A549 (cell line): ENCODE measurements at regions not wholly inside any gene's neighbourhood (a gene's known extent, or its start where the extent isn't known, plus 50 kb on each side); places are given as distances from the start of the nearest gene placed in this dataset.

Experiments used
- ATAC-seq, 2 experiments: fragments of 200-7000 bp in 1 of 2; fragments of >200 bp in 1 of 2; cut with Nextera tagmentation in 1 of 2; cut with Tn5 transposase in 1 of 2; 3 replicates each; pipeline versions ENCODE4 v1.8.0 to v1.9.1; 2018 to 2020; ENCODE audit warnings: mild to moderate bottlenecking in 1 of 2, moderate library complexity in 1 of 2
- CTCF ChIA-PET: fragments of 300-600 bp; sonication (Branson Sonifier 250); formaldehyde crosslinking; extraction: SDS; loops from one replicate; lab custom pipeline; 2021; ENCODE audit warnings: antibody characterized with exemption, inconsistent platforms; lab: Yijun Ruan, JAX
- POLR2A ChIA-PET: fragments of 350-600 bp; formaldehyde crosslinking; extraction: SDS; loops from one replicate; lab custom pipeline; 2021; ENCODE audit warnings: antibody characterized with exemption, inconsistent platforms; lab: Yijun Ruan, JAX
- DNase-seq, 2 experiments: peaks; one replicate each; pipeline versions ENCODE4 v3.0.0 to v3.0.0-alpha.2; 2011 to 2016; ENCODE audit warnings: low read depth in 1 of 2, low spot score in 1 of 2
- FAIRE-seq: peaks from 2 replicates; lab custom pipeline; 2011; peaks lifted over from hg19 to GRCh38; lab: Jason Lieb, UNC
- H3K27ac ChIP-seq, 2 experiments: fragments of >200 bp; sonication (Bioruptor Twin); formaldehyde crosslinking; 3 replicates each; pipeline ENCODE4 v1.5.1; 2016 to 2017
- H3K4me1 ChIP-seq: fragments of >200 bp; sonication (Bioruptor Twin); formaldehyde crosslinking; 3 replicates; pipeline ENCODE4 v1.6.1; 2016
- H3K4me2 ChIP-seq: fragments of >200 bp; sonication (Bioruptor Twin); formaldehyde crosslinking; 3 replicates; pipeline ENCODE4 v1.6.1; 2016
- H3K4me3 ChIP-seq: fragments of >200 bp; sonication (Bioruptor Twin); formaldehyde crosslinking; 3 replicates; pipeline ENCODE4 v1.5.1; 2016
- H3K9me3 ChIP-seq: fragments of >200 bp; sonication (Bioruptor Twin); formaldehyde crosslinking; 3 replicates; pipeline ENCODE4 v1.6.1; 2016
- CBX8 ChIP-seq: fragments of 200-600 bp; sonication (generic); IDR thresholded peaks from 2 replicates; pipeline ENCODE4 v1.6.1; 2016
- CHD2 ChIP-seq: fragments of 150-350 bp; IDR thresholded peaks from 2 replicates; pipeline ENCODE4 v1.6.1; 2014; ENCODE audit warnings: low read length; ENCODE audit not compliant: partially characterized antibody
- E2F6 ChIP-seq: IDR thresholded peaks from 2 replicates; pipeline ENCODE4 v1.6.1; 2012; ENCODE audit warnings: low read depth, borderline replicate concordance
- EHMT2 ChIP-seq: fragments of 200-600 bp; sonication (generic); IDR thresholded peaks from 2 replicates; pipeline ENCODE4 v1.6.1; 2016; ENCODE audit warnings: antibody characterized with exemption, low read depth, mild to moderate bottlenecking, moderate library complexity
- ESRRA ChIP-seq: fragments of 150-350 bp; IDR thresholded peaks from 2 replicates; pipeline ENCODE4 v1.6.1; 2014; ENCODE audit warnings: mild to moderate bottlenecking, low read length, borderline replicate concordance
- FOSB ChIP-seq: fragments of 250-450 bp; sonication (Bioruptor Pico); IDR thresholded peaks from 2 replicates; pipeline ENCODE4 v1.5.0; 2020; ENCODE audit warnings: mild to moderate bottlenecking, moderate library complexity
- FOSL2 ChIP-seq, 2 experiments: fragments of 450-650 bp in 1 of 2; fragments of >200 bp in 1 of 2; sonication (Bioruptor Twin) in 1 of 2; formaldehyde crosslinking; IDR thresholded peaks; 2 replicates each; pipeline versions ENCODE4 v1.5.0 to v1.6.1; 2016 to 2020; ENCODE audit warnings: mild to moderate bottlenecking in 1 of 2, moderate library complexity in 1 of 2
- FOXS1 ChIP-seq: fragments of 250-450 bp; sonication (Bioruptor Pico); IDR thresholded peaks from 2 replicates; pipeline ENCODE4 v1.5.0; 2020; ENCODE audit warnings: mild to moderate bottlenecking, moderate library complexity
- GATA3 ChIP-seq: IDR thresholded peaks from 2 replicates; pipeline ENCODE4 v1.6.1; 2012; ENCODE audit warnings: borderline replicate concordance
- HDAC2 ChIP-seq: fragments of 200-600 bp; sonication (generic); IDR thresholded peaks from 2 replicates; pipeline ENCODE4 v1.6.1; 2016
- HEYL ChIP-seq: fragments of 250-450 bp; sonication (Bioruptor Pico); IDR thresholded peaks from 2 replicates; pipeline ENCODE4 v1.8.0; 2021; ENCODE audit warnings: mild to moderate bottlenecking, moderate library complexity
- HOXB13 ChIP-seq: fragments of 250-450 bp; sonication (Bioruptor Pico); IDR thresholded peaks from 2 replicates; pipeline ENCODE4 v1.5.0; 2020; ENCODE audit warnings: low read depth, mild to moderate bottlenecking, moderate library complexity
- JUN ChIP-seq, 2 experiments: fragments of >200 bp; sonication (Bioruptor Twin); formaldehyde crosslinking; IDR thresholded peaks; 2 replicates in 1 of 2; 3 replicates in 1 of 2; pipeline ENCODE4 v1.6.1; 2016 to 2017
- JUNB ChIP-seq: fragments of >200 bp; sonication (Bioruptor Twin); formaldehyde crosslinking; IDR thresholded peaks from 2 replicates; pipeline ENCODE4 v1.6.1; 2016
- MAZ ChIP-seq: fragments of 150-350 bp; IDR thresholded peaks from 2 replicates; pipeline ENCODE4 v1.6.1; 2014; ENCODE audit warnings: antibody characterized with exemption, low read depth, low read length, borderline replicate concordance
- PBX3 ChIP-seq: IDR thresholded peaks from 2 replicates; pipeline ENCODE4 v1.6.1; 2012
- POLR2A ChIP-seq: IDR thresholded peaks from 2 replicates; pipeline ENCODE4 v1.6.1; 2012; ENCODE audit warnings: mild to moderate bottlenecking, low read length
- POLR2AphosphoS2 ChIP-seq: conservative IDR thresholded peaks from 2 replicates; pipeline ENCODE4 v1.6.1; 2012; ENCODE audit warnings: low read length, improper control_type of control experiment, inconsistent platforms
- REST ChIP-seq: fragments of 200-600 bp; sonication (generic); IDR thresholded peaks from 2 replicates; pipeline ENCODE4 v1.6.1; 2016; ENCODE audit warnings: antibody characterized with exemption, mild to moderate bottlenecking, moderate library complexity
- SMC3 ChIP-seq: fragments of >200 bp; sonication (Bioruptor Twin); formaldehyde crosslinking; IDR thresholded peaks from 3 replicates; pipeline ENCODE4 v1.6.1; 2018; ENCODE audit warnings: inconsistent platforms
- SREBF2 ChIP-seq: fragments of 450-650 bp; IDR thresholded peaks from 2 replicates; pipeline ENCODE4 v1.6.1; 2014; ENCODE audit warnings: mild to moderate bottlenecking, moderate library complexity
- TFCP2L1 ChIP-seq: fragments of 250-450 bp; sonication (Bioruptor Pico); IDR thresholded peaks from 2 replicates; pipeline ENCODE4 v1.5.0; 2021; ENCODE audit warnings: mild to moderate bottlenecking
- ZC3H11A ChIP-seq: fragments of 450-650 bp; IDR thresholded peaks from 2 replicates; pipeline ENCODE4 v1.6.1; 2014; ENCODE audit warnings: antibody characterized with exemption, mild to moderate bottlenecking
- whole genome bisulfite sequencing: methylation state at CpG from one replicate; pipeline ENCODE4 v1.1.6; 2017; ENCODE audit errors: missing lambda C conversion rate; 5-methylcytosine and 5-hydroxymethylcytosine counted together

- Histone ChIP-seq H3K27ac (no peak overlapping the region), H3K4me1 (peaks cover 29% of the 10 kb centered on the region), H3K4me3 (no peak overlapping the region), H3K4me2 (peak overlapping the region; percentile 5; the same call in 2 of the 3 replicates), H3K9me3 (no peaks in the 10 kb centered on the region)
- ChIA-PET POLR2A (no interaction called here), CTCF (no interaction called here)
- TF ChIP-seq JUN (IDR thresholded peaks at IDR 0.05) (no peak), FOSL2 (IDR thresholded peaks at IDR 0.05) (0 out of 2 replicates have a peak, but pooled peaks have one; percentile 9), FOSL2 (CRISPR knock-in tag; IDR thresholded peaks at IDR 0.05) (no peak)
- FAIRE-seq (no peak), ATAC-seq (peak in 1 of 2 experiments; percentile 44; a peak in 1 of 6 replicates), DNase-seq (peak in 1 of 2 experiments; percentile 6)
- 30% methylated on average over 3 of the region's 3 CpGs for WGBS
Measured at GRCh38 chr3:124117486-124117885, 125.6 kb upstream of the ROPN1 start.

- H3K27ac ChIP-seq: peak overlapping the region in 1 of 2 experiments; percentile 25; a peak in 2 of 6 replicates
- H3K4me3 ChIP-seq: no peak overlapping the region
- H3K4me1 ChIP-seq: peaks cover 29% of the 10 kb centered on the region
- DNase-seq: no peak
- ChIA-PET POLR2A (no interaction called here), CTCF (no interaction called here)
- no peaks in the 10 kb centered on the region for H3K9me3 ChIP-seq
- H3K4me2 ChIP-seq: peak overlapping the region; percentile 42; the same call in 1 of the 3 replicates
- TF ChIP-seq POLR2A (no peak), ESRRA (no peak), TFCP2L1 (CRISPR knock-in tag) (no peak), CHD2 (no peak), FOXS1 (CRISPR knock-in tag) (no peak)
- peak; percentile 45 to 54; a peak in 3 of 6 replicates for ATAC-seq
- no peak for FAIRE-seq
- 43% methylated on average over 4 of the region's 4 CpGs for WGBS
Measured at GRCh38 chr3:124118397-124118796, 126.5 kb upstream of the ROPN1 start.

- DNase-seq (peak in 1 of 2 experiments; percentile 6), FAIRE-seq (no peak), ATAC-seq (peak; percentile 56 to 72; a peak in 3 of 6 replicates)
- ChIA-PET POLR2A (no interaction called here), CTCF (no interaction called here)
- TF ChIP-seq SMC3 (no peak), JUNB (0 out of 2 replicates have a peak, but pooled peaks have one; percentile 23)
- peak overlapping the region; percentile 42 for H3K4me2 ChIP-seq
- WGBS: 29% methylated on average over 4 of the region's 4 CpGs
- no peaks in the 10 kb centered on the region for H3K9me3 ChIP-seq
- H3K4me3 ChIP-seq: no peak overlapping the region
- H3K4me1 ChIP-seq: peaks cover 29% of the 10 kb centered on the region
- peak overlapping the region in 1 of 2 experiments; percentile 21; a peak in 1 of 6 replicates for H3K27ac ChIP-seq
Measured at GRCh38 chr3:124119056-124119716, 127.3 kb upstream of the ROPN1 start.

GRCh38 chr3:124121379-124122312, 129.7 kb upstream of the ROPN1 start:
- Histone ChIP-seq H3K9me3 (no peaks in the 10 kb centered on the region), H3K4me2 (no peak overlapping the region), H3K4me3 (no peak overlapping the region), H3K27ac (no peak overlapping the region), H3K4me1 (peaks cover 29% of the 10 kb centered on the region)
- FAIRE-seq (no peak), ATAC-seq (no peak), DNase-seq (no peak)
- ChIA-PET CTCF (interaction anchor here (1.7 kb wide), 1 partner anchor 10 kb away, joined by 5 read pairs; no protein-coding TSS in a partner anchor), POLR2A (no interaction called here)
- 32% methylated on average over 1 of the region's 1 CpG for WGBS
- no peak for TF ChIP-seq GATA3
- TF ChIP-seq POLR2AphosphoS2: no peak
- TF ChIP-seq MAZ: no peak
- no peak for TF ChIP-seq HEYL (CRISPR knock-in tag)
- TF ChIP-seq FOXS1 (CRISPR knock-in tag): no peak
- no peak for TF ChIP-seq PBX3
- no peak for TF ChIP-seq REST
- no peak for TF ChIP-seq JUN (IDR thresholded peaks at IDR 0.05)
- no peak for TF ChIP-seq FOSB (CRISPR knock-in tag)
- TF ChIP-seq E2F6: no peak
- TF ChIP-seq HOXB13: no peak
- no peak for TF ChIP-seq CBX8
- no peak for TF ChIP-seq ZC3H11A
- TF ChIP-seq SREBF2: no peak
- no peak for TF ChIP-seq HDAC2
- TF ChIP-seq SMC3: no peak
- no peak for TF ChIP-seq EHMT2
